HepG2 (cell line): ENCODE measurements at regions not wholly inside any gene's neighbourhood (a gene's known extent, or its start where the extent isn't known, plus 50 kb on each side); places are given as distances from the start of the nearest gene placed in this dataset.

Source experiments
- CBX5 ChIP-seq: sonication (generic); formaldehyde crosslinking; IDR thresholded peaks from 2 replicates; pipeline ENCODE4 v1.4.0; 2020; ENCODE audit warnings: missing genetic modification reagents, borderline replicate concordance
- EP300 ChIP-seq, 3 experiments: sonication (generic) in 1 of 3; formaldehyde crosslinking in 1 of 3; IDR thresholded peaks; 2 replicates each; pipeline versions ENCODE4 v1.5.1 to v1.6.1; 2011 to 2020; ENCODE audit warnings: low read depth in 2 of 3, low read length in 2 of 3, borderline replicate concordance in 1 of 3, improper control_type of control experiment in 1 of 3, mild to moderate bottlenecking in 1 of 3, missing genetic modification reagents in 1 of 3, moderate library complexity in 1 of 3
- HIVEP1 ChIP-seq: sonication (generic); formaldehyde crosslinking; IDR thresholded peaks from 2 replicates; pipeline ENCODE4 v1.4.0; 2020; ENCODE audit warnings: mild to moderate bottlenecking, missing genetic modification reagents
- MIER3 ChIP-seq: IDR thresholded peaks from 2 replicates; pipeline ENCODE4 v1.6.1; 2016; ENCODE audit warnings: missing compliant biosample characterization, borderline replicate concordance
- ZNF12 ChIP-seq: sonication (generic); formaldehyde crosslinking; IDR thresholded peaks from 2 replicates; pipeline ENCODE4 v1.5.0; 2020; ENCODE audit warnings: missing genetic modification reagents
- ZNF20 ChIP-seq: sonication (generic); formaldehyde crosslinking; IDR thresholded peaks from 2 replicates; pipeline ENCODE4 v1.4.0; 2020; ENCODE audit warnings: mild to moderate bottlenecking, moderate library complexity, missing genetic modification reagents
- TF ChIP-seq, protein P1 (sequence below): sonication (generic); formaldehyde crosslinking; IDR thresholded peaks from 2 replicates; pipeline ENCODE4 v1.4.0; 2020; ENCODE audit warnings: missing genetic modification reagents, mild to moderate bottlenecking, borderline replicate concordance
- TF ChIP-seq, protein P2 (sequence below): sonication (generic); formaldehyde crosslinking; IDR thresholded peaks from 2 replicates; pipeline ENCODE4 v1.4.0; 2020; ENCODE audit warnings: missing genetic modification reagents, borderline replicate concordance

DNA sequence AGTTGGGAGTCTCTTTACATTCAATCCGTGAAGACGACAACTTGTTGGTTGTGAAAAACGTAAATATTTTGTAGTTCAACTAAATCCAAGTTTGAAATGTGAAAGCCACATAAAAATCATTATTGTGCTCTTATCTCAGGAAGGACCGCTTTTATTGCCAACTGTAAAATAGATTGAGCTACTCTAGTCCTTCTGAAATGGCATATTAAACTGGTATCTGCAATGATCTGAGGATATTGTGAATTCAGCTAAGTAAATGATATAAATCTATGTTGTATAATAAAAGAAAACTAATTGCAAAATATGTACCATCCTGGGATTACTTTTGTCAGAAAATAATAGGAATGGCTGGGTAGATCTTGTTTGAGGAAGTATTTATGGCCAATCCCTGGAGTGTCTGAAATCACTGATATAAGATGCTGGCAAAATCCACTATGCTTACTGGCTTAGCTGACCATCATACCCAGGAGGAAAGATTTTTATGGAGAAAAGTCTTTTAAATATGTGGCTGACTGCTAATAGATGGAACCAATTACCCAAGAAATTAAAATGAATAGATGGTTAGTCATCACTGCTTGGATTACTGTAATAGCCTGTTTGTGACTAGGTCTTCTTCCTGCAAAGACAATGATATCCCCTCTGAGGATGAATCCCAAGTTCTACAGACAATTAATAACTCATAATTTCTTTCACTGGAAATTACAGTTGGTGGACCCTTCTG, 191.8 kb downstream of the SEMA6D start (continued):
- TF ChIP-seq, protein P1, sequence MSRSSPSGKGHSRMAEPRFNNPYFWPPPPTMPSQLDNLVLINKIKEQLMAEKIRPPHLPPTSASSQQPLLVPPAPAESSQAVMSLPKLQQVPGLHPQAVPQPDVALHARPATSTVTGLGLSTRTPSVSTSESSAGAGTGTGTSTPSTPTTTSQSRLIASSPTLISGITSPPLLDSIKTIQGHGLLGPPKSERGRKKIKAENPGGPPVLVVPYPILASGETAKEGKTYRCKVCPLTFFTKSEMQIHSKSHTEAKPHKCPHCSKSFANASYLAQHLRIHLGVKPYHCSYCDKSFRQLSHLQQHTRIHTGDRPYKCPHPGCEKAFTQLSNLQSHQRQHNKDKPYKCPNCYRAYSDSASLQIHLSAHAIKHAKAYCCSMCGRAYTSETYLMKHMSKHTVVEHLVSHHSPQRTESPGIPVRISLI (CRISPR knock-in tag): no peak
- no peak for TF ChIP-seq HIVEP1 (CRISPR knock-in tag)
- TF ChIP-seq ZNF12 (CRISPR knock-in tag): no peak
- TF ChIP-seq, protein P2, sequence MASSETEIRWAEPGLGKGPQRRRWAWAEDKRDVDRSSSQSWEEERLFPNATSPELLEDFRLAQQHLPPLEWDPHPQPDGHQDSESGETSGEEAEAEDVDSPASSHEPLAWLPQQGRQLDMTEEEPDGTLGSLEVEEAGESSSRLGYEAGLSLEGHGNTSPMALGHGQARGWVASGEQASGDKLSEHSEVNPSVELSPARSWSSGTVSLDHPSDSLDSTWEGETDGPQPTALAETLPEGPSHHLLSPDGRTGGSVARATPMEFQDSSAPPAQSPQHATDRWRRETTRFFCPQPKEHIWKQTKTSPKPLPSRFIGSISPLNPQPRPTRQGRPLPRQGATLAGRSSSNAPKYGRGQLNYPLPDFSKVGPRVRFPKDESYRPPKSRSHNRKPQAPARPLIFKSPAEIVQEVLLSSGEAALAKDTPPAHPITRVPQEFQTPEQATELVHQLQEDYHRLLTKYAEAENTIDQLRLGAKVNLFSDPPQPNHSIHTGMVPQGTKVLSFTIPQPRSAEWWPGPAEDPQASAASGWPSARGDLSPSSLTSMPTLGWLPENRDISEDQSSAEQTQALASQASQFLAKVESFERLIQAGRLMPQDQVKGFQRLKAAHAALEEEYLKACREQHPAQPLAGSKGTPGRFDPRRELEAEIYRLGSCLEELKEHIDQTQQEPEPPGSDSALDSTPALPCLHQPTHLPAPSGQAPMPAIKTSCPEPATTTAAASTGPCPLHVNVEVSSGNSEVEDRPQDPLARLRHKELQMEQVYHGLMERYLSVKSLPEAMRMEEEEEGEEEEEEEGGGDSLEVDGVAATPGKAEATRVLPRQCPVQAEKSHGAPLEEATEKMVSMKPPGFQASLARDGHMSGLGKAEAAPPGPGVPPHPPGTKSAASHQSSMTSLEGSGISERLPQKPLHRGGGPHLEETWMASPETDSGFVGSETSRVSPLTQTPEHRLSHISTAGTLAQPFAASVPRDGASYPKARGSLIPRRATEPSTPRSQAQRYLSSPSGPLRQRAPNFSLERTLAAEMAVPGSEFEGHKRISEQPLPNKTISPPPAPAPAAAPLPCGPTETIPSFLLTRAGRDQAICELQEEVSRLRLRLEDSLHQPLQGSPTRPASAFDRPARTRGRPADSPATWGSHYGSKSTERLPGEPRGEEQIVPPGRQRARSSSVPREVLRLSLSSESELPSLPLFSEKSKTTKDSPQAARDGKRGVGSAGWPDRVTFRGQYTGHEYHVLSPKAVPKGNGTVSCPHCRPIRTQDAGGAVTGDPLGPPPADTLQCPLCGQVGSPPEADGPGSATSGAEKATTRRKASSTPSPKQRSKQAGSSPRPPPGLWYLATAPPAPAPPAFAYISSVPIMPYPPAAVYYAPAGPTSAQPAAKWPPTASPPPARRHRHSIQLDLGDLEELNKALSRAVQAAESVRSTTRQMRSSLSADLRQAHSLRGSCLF: no peak
- TF ChIP-seq ZNF20 (CRISPR knock-in tag): no peak
- no peak for TF ChIP-seq MIER3 (CRISPR knock-in tag)
- no peak for TF ChIP-seq EP300 (IDR thresholded peaks at IDR 0.05; ENCODE audit: low read depth in 2 of 2, low read length in 2 of 2)
- TF ChIP-seq EP300 (CRISPR knock-in tag; IDR thresholded peaks at IDR 0.05; ENCODE audit: borderline replicate concordance): no peak
- no peak for TF ChIP-seq CBX5 (CRISPR knock-in tag)
